ENCODE measurements at regions not wholly inside any gene's neighbourhood (a gene's known extent, or its start where the extent isn't known, plus 50 kb on each side); places are given as distances from the start of the nearest gene placed in this dataset.

DNA sequence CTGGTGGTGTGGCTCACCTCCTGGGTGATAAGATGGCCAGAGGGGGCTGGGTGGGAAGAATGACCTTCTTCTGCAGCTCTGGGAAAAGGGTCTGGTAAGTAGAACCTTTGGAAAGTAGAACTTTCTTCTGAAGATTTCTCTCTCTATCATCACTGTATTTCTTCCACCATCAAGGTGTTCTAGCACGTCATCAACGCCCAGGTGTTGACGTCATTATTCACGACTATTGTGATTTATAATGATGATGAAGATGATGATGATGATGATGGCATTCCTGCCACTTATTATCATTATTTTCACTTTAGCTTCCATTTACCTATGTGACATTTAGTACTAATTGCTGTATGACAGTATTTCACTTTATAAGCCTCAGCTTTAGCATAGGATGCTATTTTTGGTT lies 525.6 kb upstream of the ADARB2 start:
- H3K18ac ChIP-seq (ENCODE audit: insufficient read length, low read depth, low read length): no peak overlapping the region
- no peak overlapping the region for H3K4me2 ChIP-seq (ENCODE audit: insufficient read depth, insufficient read length, low read length)
- no peak overlapping the region for H3K27ac Mint-ChIP-seq
- no peak for TF ChIP-seq CTCF (conservative IDR thresholded peaks at IDR 0.05)
- H3K27me3 ChIP-seq (ENCODE audit: insufficient read depth, low read length): no peaks in the 10 kb centered on the region
- H3K56ac ChIP-seq (ENCODE audit: insufficient read length, low read depth, low read length): no peak overlapping the region
- no peak overlapping the region for H2AFZ ChIP-seq (ENCODE audit: low read length)
- no peak overlapping the region for H2BK5ac ChIP-seq (ENCODE audit: insufficient read length, low read length)
- no peaks in the 10 kb centered on the region for H3K79me2 ChIP-seq (ENCODE audit: insufficient read depth, low read length)
- no peak overlapping the region for H3K27ac ChIP-seq (ENCODE audit: insufficient read length, low read depth, low read length)
- H3K79me1 ChIP-seq (ENCODE audit: insufficient read depth, low read depth, low read length, poor library complexity, severe bottlenecking): no peaks in the 10 kb centered on the region
- H3K23ac ChIP-seq (ENCODE audit: insufficient read length, low read depth, low read length): no peak overlapping the region
- no peaks in the 10 kb centered on the region for H3K4me1 Mint-ChIP-seq
- no peak overlapping the region for H2BK20ac ChIP-seq (ENCODE audit: low read depth, low read length, poor library complexity, severe bottlenecking)
- peaks cover 0 to 7% (median 2%) of the 10 kb centered on the region in 3 experiments; a peak in 2 of 7 replicates for H3K36me3 Mint-ChIP-seq (ENCODE audit: insufficient read depth in 1 of 3, low read depth in 3 of 3)
- no peaks in the 10 kb centered on the region for H3K9me3 ChIP-seq (ENCODE audit: control insufficient read depth, low read depth, low read length)
- H3K4me1 ChIP-seq (ENCODE audit: insufficient read depth, low read length): no peaks in the 10 kb centered on the region
- no peak overlapping the region for H2BK15ac ChIP-seq (ENCODE audit: low read depth, low read length)
- peaks cover 1% of the 10 kb centered on the region; the same call in 1 of the 2 replicates for H3K27me3 Mint-ChIP-seq (ENCODE audit: low read depth)
- no peaks in the 10 kb centered on the region for H3K23me2 ChIP-seq (ENCODE audit: insufficient read length, low read depth, low read length, poor library complexity, severe bottlenecking)
- no peak overlapping the region for H3K9ac ChIP-seq (ENCODE audit: extremely low read depth, insufficient read length, low read length)
- no peak overlapping the region for H4K8ac ChIP-seq (replicated peaks; ENCODE audit: insufficient read length, low read depth, low read length)
- DNase-seq: no peak
- no peak overlapping the region for H2AK5ac ChIP-seq (ENCODE audit: insufficient read length, low read length)
- H4K20me1 ChIP-seq (ENCODE audit: control insufficient read depth, insufficient read depth, insufficient read length): no peaks in the 10 kb centered on the region
- no peak overlapping the region for H3K4me3 Mint-ChIP-seq
- no peak overlapping the region for H4K5ac ChIP-seq (ENCODE audit: insufficient read length, low read depth, low read length)
- no peak overlapping the region for H4K91ac ChIP-seq (ENCODE audit: insufficient read length, low read depth, low read length)
- no peak overlapping the region for H2BK12ac ChIP-seq (ENCODE audit: insufficient read length, low read depth, low read length)
- H3K4ac ChIP-seq (ENCODE audit: low read depth, low read length): no peak overlapping the region
- peaks cover 13 to 15% of the 10 kb centered on the region in 2 experiments for H3K9me3 Mint-ChIP-seq
- H3T11ph ChIP-seq (ENCODE audit: low read length): no peak overlapping the region
- H2BK120ac ChIP-seq (ENCODE audit: low read depth, low read length, poor library complexity, severe bottlenecking): no peak overlapping the region
- no CpG with 5 or more reads among the region's 4 CpGs for WGBS (ENCODE audit: extremely low coverage, insufficient read length, low lambda C conversion rate)
- H3K14ac ChIP-seq (ENCODE audit: insufficient read depth, low read length): no peak overlapping the region
